Breast epithelium (tissue), 3 donors: ENCODE measurements at regions not wholly inside any gene's neighbourhood (a gene's known extent, or its start where the extent isn't known, plus 50 kb on each side); places are given as distances from the start of the nearest gene placed in this dataset.

Source experiments
- CTCF ChIP-seq, 3 donors: fragments of 450-650 bp; IDR thresholded peaks; one replicate each; pipeline ENCODE4 v1.5.1; 2016 to 2017; ENCODE audit warnings: antibody characterized with exemption in 3 of 3, mild to moderate bottlenecking in 3 of 3, moderate library complexity in 3 of 3
- POLR2AphosphoS5 ChIP-seq, 3 donors: sonication (generic); formaldehyde crosslinking; IDR thresholded peaks; one replicate each; pipeline ENCODE4 v1.6.1; 2017; ENCODE audit warnings: antibody characterized with exemption in 3 of 3

- TF ChIP-seq CTCF (IDR thresholded peaks at IDR 0.05) (no peak), POLR2AphosphoS5 (IDR thresholded peaks at IDR 0.05) (no peak)
Observed at GRCh38 chr1:193827516-193827915, 641.1 kb upstream of the B3GALT2 start.
